ENCODE measurements at regions not wholly inside any gene's neighbourhood (a gene's known extent, or its start where the extent isn't known, plus 50 kb on each side); places are given as distances from the start of the nearest gene placed in this dataset.

DNA sequence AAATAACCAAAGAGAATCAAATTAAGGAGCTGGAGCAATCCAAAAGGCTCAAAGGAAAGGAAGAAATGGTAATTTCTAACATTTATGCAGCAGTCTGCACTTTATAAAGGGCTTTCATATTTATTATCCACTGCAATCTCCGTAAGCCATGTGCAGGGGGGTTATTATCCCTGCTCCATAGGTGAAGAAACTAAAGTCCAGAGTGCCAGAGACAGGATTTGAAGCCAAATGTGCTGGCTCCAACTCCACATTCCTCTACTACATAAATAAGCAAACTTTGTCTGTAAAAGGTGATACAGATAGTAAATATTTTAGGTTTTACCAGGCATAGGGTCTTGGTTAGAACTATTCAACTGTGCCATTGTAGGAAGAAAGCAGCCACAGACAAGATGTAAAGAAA, 221.4 kb downstream of the MINAR1 start:
- Mint-ChIP-seq H3K27me3 (ENCODE audit: low read depth) (no peaks in the 10 kb centered on the region; the same call in 1 of the 2 replicates), H3K27ac (no peak overlapping the region), H3K4me1 (no peaks in the 10 kb centered on the region), H3K9me3 (peaks cover 0 to 4% of the 10 kb centered on the region in 2 experiments; a peak in 4 of 5 replicates), H3K4me3 (no peak overlapping the region), H3K36me3 (ENCODE audit: insufficient read depth in 1 of 3, low read depth in 3 of 3) (no peaks in the 10 kb centered on the region; a peak in 1 of 7 replicates)
- Histone ChIP-seq H4K5ac (ENCODE audit: insufficient read length, low read depth, low read length) (no peak overlapping the region), H2BK20ac (ENCODE audit: low read depth, low read length, poor library complexity, severe bottlenecking) (no peak overlapping the region), H3K4me2 (ENCODE audit: insufficient read depth, insufficient read length, low read length) (no peak overlapping the region), H3K27me3 (ENCODE audit: insufficient read depth, low read length) (no peaks in the 10 kb centered on the region), H3K56ac (ENCODE audit: insufficient read length, low read depth, low read length) (no peak overlapping the region), H3K14ac (ENCODE audit: insufficient read depth, low read length) (no peak overlapping the region), H2BK12ac (ENCODE audit: insufficient read length, low read depth, low read length) (no peak overlapping the region), H2BK15ac (ENCODE audit: low read depth, low read length) (no peak overlapping the region), H2AFZ (ENCODE audit: low read length) (no peak overlapping the region), H4K20me1 (ENCODE audit: control insufficient read depth, insufficient read depth, insufficient read length) (no peaks in the 10 kb centered on the region), H3K79me1 (ENCODE audit: insufficient read depth, low read depth, low read length, poor library complexity, severe bottlenecking) (no peaks in the 10 kb centered on the region), H2BK120ac (ENCODE audit: low read depth, low read length, poor library complexity, severe bottlenecking) (no peak overlapping the region), H3K9me3 (ENCODE audit: control insufficient read depth, low read depth, low read length) (no peaks in the 10 kb centered on the region), H2AK5ac (ENCODE audit: insufficient read length, low read length) (no peak overlapping the region), H3K27ac (ENCODE audit: insufficient read length, low read depth, low read length) (no peak overlapping the region), H2BK5ac (ENCODE audit: insufficient read length, low read length) (no peak overlapping the region), H3T11ph (ENCODE audit: low read length) (no peak overlapping the region), H4K91ac (ENCODE audit: insufficient read length, low read depth, low read length) (no peak overlapping the region), H3K4me1 (ENCODE audit: insufficient read depth, low read length) (no peaks in the 10 kb centered on the region), H4K8ac (replicated peaks; ENCODE audit: insufficient read length, low read depth, low read length) (no peak overlapping the region), H3K18ac (ENCODE audit: insufficient read length, low read depth, low read length) (no peak overlapping the region), H3K4ac (ENCODE audit: low read depth, low read length) (no peak overlapping the region), H3K23me2 (ENCODE audit: insufficient read length, low read depth, low read length, poor library complexity, severe bottlenecking) (no peaks in the 10 kb centered on the region), H3K79me2 (ENCODE audit: insufficient read depth, low read length) (no peaks in the 10 kb centered on the region), H3K23ac (ENCODE audit: insufficient read length, low read depth, low read length) (no peak overlapping the region), H3K9ac (ENCODE audit: extremely low read depth, insufficient read length, low read length) (no peak overlapping the region)
- DNase-seq, result no peak
- TF ChIP-seq, protein P1, sequence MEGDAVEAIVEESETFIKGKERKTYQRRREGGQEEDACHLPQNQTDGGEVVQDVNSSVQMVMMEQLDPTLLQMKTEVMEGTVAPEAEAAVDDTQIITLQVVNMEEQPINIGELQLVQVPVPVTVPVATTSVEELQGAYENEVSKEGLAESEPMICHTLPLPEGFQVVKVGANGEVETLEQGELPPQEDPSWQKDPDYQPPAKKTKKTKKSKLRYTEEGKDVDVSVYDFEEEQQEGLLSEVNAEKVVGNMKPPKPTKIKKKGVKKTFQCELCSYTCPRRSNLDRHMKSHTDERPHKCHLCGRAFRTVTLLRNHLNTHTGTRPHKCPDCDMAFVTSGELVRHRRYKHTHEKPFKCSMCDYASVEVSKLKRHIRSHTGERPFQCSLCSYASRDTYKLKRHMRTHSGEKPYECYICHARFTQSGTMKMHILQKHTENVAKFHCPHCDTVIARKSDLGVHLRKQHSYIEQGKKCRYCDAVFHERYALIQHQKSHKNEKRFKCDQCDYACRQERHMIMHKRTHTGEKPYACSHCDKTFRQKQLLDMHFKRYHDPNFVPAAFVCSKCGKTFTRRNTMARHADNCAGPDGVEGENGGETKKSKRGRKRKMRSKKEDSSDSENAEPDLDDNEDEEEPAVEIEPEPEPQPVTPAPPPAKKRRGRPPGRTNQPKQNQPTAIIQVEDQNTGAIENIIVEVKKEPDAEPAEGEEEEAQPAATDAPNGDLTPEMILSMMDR (conservative IDR thresholded peaks at IDR 0.05), result no peak
- no CpG with 5 or more reads among the region's 1 CpG for WGBS (ENCODE audit: extremely low coverage, insufficient read length, low lambda C conversion rate)
